Keratinocyte (primary cell): ENCODE measurements at regions not wholly inside any gene's neighbourhood (a gene's known extent, or its start where the extent isn't known, plus 50 kb on each side); places are given as distances from the start of the nearest gene placed in this dataset.

Experiments
- DNase-seq: peaks from one replicate; pipeline ENCODE4 v3.0.0-alpha.2; 2011; ENCODE audit warnings: low read depth, missing footprints, low spot score
- FAIRE-seq: peaks from 2 replicates; lab custom pipeline; 2011; peaks lifted over from hg19 to GRCh38; lab: Jason Lieb, UNC
- H2AFZ ChIP-seq: 2 replicates; pipeline ENCODE4 v1.6.0; 2012; ENCODE audit warnings: low read length, control low read depth, inconsistent platforms; ENCODE audit not compliant: control insufficient read depth
- H3K27ac ChIP-seq: 2 replicates; pipeline ENCODE4 v1.5.1; 2011; ENCODE audit warnings: low read length; ENCODE audit not compliant: control insufficient read depth, insufficient read depth
- H3K27me3 ChIP-seq: 3 replicates; pipeline ENCODE4 v1.6.0; 2011; ENCODE audit warnings: low read length; ENCODE audit not compliant: control insufficient read depth, insufficient read depth; ENCODE audit errors: extremely low read depth
- H3K36me3 ChIP-seq, 2 experiments: 2 replicates in 1 of 2; 3 replicates in 1 of 2; pipeline ENCODE4 v1.5.1; 2011; ENCODE audit warnings: low read length in 2 of 2, mild to moderate bottlenecking in 1 of 2; ENCODE audit not compliant: control insufficient read depth in 2 of 2, insufficient read depth in 2 of 2; ENCODE audit errors: extremely low read depth in 1 of 2
- H3K4me1 ChIP-seq: 3 replicates; pipeline ENCODE4 v1.5.1; 2011; ENCODE audit warnings: low read length; ENCODE audit not compliant: control insufficient read depth, insufficient read depth; ENCODE audit errors: extremely low read depth
- H3K4me2 ChIP-seq: 3 replicates; pipeline ENCODE4 v1.6.0; 2011; ENCODE audit warnings: low read depth, low read length; ENCODE audit not compliant: control insufficient read depth, insufficient read depth; ENCODE audit errors: extremely low read depth
- H3K4me3 ChIP-seq, 3 experiments: fragments of 200-600 bp in 1 of 3; sonication (generic) in 1 of 3; 2 replicates in 2 of 3; 3 replicates in 1 of 3; pipeline ENCODE4 v1.5.1; 2011 to 2016; ENCODE audit warnings: low read length in 3 of 3, mild to moderate bottlenecking in 3 of 3, control low read depth in 2 of 3, inconsistent platforms in 1 of 3, low read depth in 1 of 3, mixed read lengths in 1 of 3, mixed run types in 1 of 3, moderate library complexity in 1 of 3; ENCODE audit not compliant: control insufficient read depth in 2 of 3, insufficient read depth in 2 of 3; ENCODE audit errors: extremely low read depth in 1 of 3
- H3K79me2 ChIP-seq: 2 replicates; pipeline ENCODE4 v1.6.0; 2012; ENCODE audit warnings: low read length; ENCODE audit not compliant: control insufficient read depth, insufficient read depth
- H3K9ac ChIP-seq: 3 replicates; pipeline ENCODE4 v1.6.0; 2011; ENCODE audit warnings: low read length; ENCODE audit not compliant: control insufficient read depth, insufficient read depth; ENCODE audit errors: extremely low read depth
- H3K9me1 ChIP-seq: 3 replicates; pipeline ENCODE4 v1.6.0; 2011; ENCODE audit warnings: low read length; ENCODE audit not compliant: control insufficient read depth, insufficient read depth; ENCODE audit errors: extremely low read depth
- H3K9me3 ChIP-seq: 2 replicates; pipeline ENCODE4 v1.5.1; 2012; ENCODE audit warnings: low read depth, low read length; ENCODE audit not compliant: control insufficient read depth
- H4K20me1 ChIP-seq: 3 replicates; pipeline ENCODE4 v1.6.0; 2011; ENCODE audit warnings: low read length; ENCODE audit not compliant: control insufficient read depth, insufficient read depth; ENCODE audit errors: extremely low read depth
- CTCF ChIP-seq, 3 experiments: IDR thresholded peaks in 1 of 3; conservative IDR thresholded peaks in 1 of 3; optimal IDR thresholded peaks in 1 of 3; 2 replicates in 2 of 3; 3 replicates in 1 of 3; pipeline versions ENCODE3 to v1.5.1; 2011; ENCODE audit warnings: low read length in 3 of 3, mild to moderate bottlenecking in 3 of 3, moderate library complexity in 2 of 3, control low read depth in 1 of 3, inconsistent platforms in 1 of 3; ENCODE audit not compliant: insufficient read depth in 2 of 3; ENCODE audit errors: extremely low read depth in 1 of 3
- EZH2 ChIP-seq: IDR thresholded peaks from one replicate; pipeline ENCODE4 v1.6.1; 2012; ENCODE audit warnings: inconsistent platforms, mild to moderate bottlenecking, low read length, moderate library complexity
- dilution Hi-C: fragments of 300-500 bp; cut with MboI; formaldehyde crosslinking; loops from one replicate; pipeline ENCODE4 v1.7.0; 2020; ENCODE audit warnings: low sequenced_read_pairs; ENCODE audit not compliant: extremely low pct_ligation_motif_present

- Histone ChIP-seq H3K36me3 (no peaks in the 10 kb centered on the region), H3K9ac (peak overlapping the region; percentile 69), H3K4me2 (peak overlapping the region; percentile 84), H3K4me3 (peak overlapping the region in 1 of 3 experiments; percentile 2), H3K27me3 (peaks cover 11% of the 10 kb centered on the region), H3K79me2 (no peaks in the 10 kb centered on the region), H3K9me1 (no peaks in the 10 kb centered on the region), H3K27ac (peak overlapping the region; percentile 72), H3K4me1 (peaks cover 14% of the 10 kb centered on the region), H4K20me1 (no peaks in the 10 kb centered on the region), H3K9me3 (no peaks in the 10 kb centered on the region), H2AFZ (peak overlapping the region; percentile 58)
- TF ChIP-seq EZH2 = no peak
- no peak for TF ChIP-seq CTCF (optimal IDR thresholded peaks at IDR 0.05 in 1 of 3, IDR thresholded peaks at IDR 0.05 in 1 of 3, conservative IDR thresholded peaks at IDR 0.05 in 1 of 3; ENCODE audit: extremely low read depth in 1 of 3, insufficient read depth in 2 of 3, low read length in 3 of 3)
- FAIRE-seq = peak; percentile 57
- peak; percentile 52 for DNase-seq
- dilution Hi-C loops = no loop called here
Observed at GRCh38 chr4:153114771-153115321, 89.4 kb upstream of the TRIM2 start.

- Histone ChIP-seq H3K27ac (peak overlapping the region; percentile 72), H3K79me2 (no peaks in the 10 kb centered on the region), H3K27me3 (peaks cover 6% of the 10 kb centered on the region), H2AFZ (peak overlapping the region; percentile 92), H3K36me3 (no peaks in the 10 kb centered on the region), H4K20me1 (no peaks in the 10 kb centered on the region), H3K9me3 (no peaks in the 10 kb centered on the region), H3K4me1 (peaks cover 14% of the 10 kb centered on the region), H3K4me3 (peak overlapping the region in 2 of 3 experiments; percentile 52 to 59), H3K9me1 (no peaks in the 10 kb centered on the region), H3K4me2 (peak overlapping the region; percentile 84), H3K9ac (peak overlapping the region; percentile 69)
- DNase-seq (peak; percentile 77), FAIRE-seq (peak; percentile 75)
- peak in 1 of 3 experiments; percentile 17 for TF ChIP-seq CTCF (optimal IDR thresholded peaks at IDR 0.05 in 1 of 3, IDR thresholded peaks at IDR 0.05 in 1 of 3, conservative IDR thresholded peaks at IDR 0.05 in 1 of 3; ENCODE audit: extremely low read depth in 1 of 3, insufficient read depth in 2 of 3, low read length in 3 of 3)
- TF ChIP-seq EZH2 = no peak
- dilution Hi-C loops = no loop called here
Observed at GRCh38 chr4:153115322-153116290, 88.6 kb upstream of the TRIM2 start.
